Brain microvascular endothelial cell (primary cell): ENCODE measurements at regions not wholly inside any gene's neighbourhood (a gene's known extent, or its start where the extent isn't known, plus 50 kb on each side); places are given as distances from the start of the nearest gene placed in this dataset.
"Not testable (repeated sequence)": the region's sequence is repeated elsewhere in the genome, so short reads cannot be mapped to it uniquely, and the experiment has no call there.

Source experiments
- DNase-seq: peaks from one replicate; pipeline ENCODE4 v3.0.0-alpha.2; 2020
- H3K27ac ChIP-seq: fragments of 250-450 bp; sonication (Bioruptor Pico); 2 replicates; pipeline ENCODE4 v1.5.1; 2020; ENCODE audit warnings: mild to moderate bottlenecking, moderate library complexity
- H3K27me3 ChIP-seq: fragments of 250-450 bp; sonication (Bioruptor Pico); replicated peaks from 2 replicates; pipeline ENCODE4 v1.5.1; 2020; ENCODE audit warnings: mild to moderate bottlenecking
- H3K36me3 ChIP-seq: fragments of 250-450 bp; sonication (Bioruptor Pico); replicated peaks from 2 replicates; pipeline ENCODE4 v1.5.1; 2020; ENCODE audit warnings: mild to moderate bottlenecking
- H3K4me3 ChIP-seq: 2 replicates; pipeline ENCODE4 v1.5.1; 2011; ENCODE audit warnings: low read depth, mild to moderate bottlenecking, control low read depth, low read length, moderate library complexity
- in situ Hi-C: cut with HindIII; loops from 2 replicates; pipeline ENCODE4 v1.10.0; 2017; ENCODE audit warnings: low sequenced_read_pairs, low pct_ligation_motif_present
- TF ChIP-seq, protein P1 (sequence below): IDR thresholded peaks from 2 replicates; pipeline ENCODE4 v1.5.1; 2011; ENCODE audit warnings: low read depth, mild to moderate bottlenecking, moderate library complexity, low read length, control low read depth, inconsistent platforms; ENCODE audit errors: missing control alignments

DNA sequence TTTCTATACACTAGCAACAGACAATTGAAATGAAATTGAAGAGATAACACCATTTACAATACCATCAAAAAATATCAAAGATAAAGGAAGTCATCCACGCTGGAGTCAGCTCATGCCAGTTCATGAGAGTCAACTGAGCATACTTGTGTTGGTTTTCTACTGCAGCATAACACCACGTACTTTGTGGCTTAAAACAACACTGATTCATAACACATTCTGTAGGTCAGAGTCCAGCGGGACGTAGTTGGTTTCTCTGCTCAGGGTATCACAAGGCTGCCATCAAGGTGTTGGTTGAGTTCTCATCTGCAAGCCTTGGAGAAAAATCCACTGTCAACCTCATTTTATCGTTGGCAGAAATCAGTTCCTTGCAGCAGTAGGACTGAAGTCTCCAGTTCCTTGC lies 84.2 kb downstream of the TEX51 start:
- H3K27me3 ChIP-seq: peaks cover 2% of the 10 kb centered on the region
- in situ Hi-C loops: no loop called here
- DNase-seq: no peak
- no peak overlapping the region for H3K4me3 ChIP-seq
- no peaks in the 10 kb centered on the region for H3K36me3 ChIP-seq
- TF ChIP-seq, protein P1, sequence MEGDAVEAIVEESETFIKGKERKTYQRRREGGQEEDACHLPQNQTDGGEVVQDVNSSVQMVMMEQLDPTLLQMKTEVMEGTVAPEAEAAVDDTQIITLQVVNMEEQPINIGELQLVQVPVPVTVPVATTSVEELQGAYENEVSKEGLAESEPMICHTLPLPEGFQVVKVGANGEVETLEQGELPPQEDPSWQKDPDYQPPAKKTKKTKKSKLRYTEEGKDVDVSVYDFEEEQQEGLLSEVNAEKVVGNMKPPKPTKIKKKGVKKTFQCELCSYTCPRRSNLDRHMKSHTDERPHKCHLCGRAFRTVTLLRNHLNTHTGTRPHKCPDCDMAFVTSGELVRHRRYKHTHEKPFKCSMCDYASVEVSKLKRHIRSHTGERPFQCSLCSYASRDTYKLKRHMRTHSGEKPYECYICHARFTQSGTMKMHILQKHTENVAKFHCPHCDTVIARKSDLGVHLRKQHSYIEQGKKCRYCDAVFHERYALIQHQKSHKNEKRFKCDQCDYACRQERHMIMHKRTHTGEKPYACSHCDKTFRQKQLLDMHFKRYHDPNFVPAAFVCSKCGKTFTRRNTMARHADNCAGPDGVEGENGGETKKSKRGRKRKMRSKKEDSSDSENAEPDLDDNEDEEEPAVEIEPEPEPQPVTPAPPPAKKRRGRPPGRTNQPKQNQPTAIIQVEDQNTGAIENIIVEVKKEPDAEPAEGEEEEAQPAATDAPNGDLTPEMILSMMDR: no peak
- no peak overlapping the region for H3K27ac ChIP-seq

DNA sequence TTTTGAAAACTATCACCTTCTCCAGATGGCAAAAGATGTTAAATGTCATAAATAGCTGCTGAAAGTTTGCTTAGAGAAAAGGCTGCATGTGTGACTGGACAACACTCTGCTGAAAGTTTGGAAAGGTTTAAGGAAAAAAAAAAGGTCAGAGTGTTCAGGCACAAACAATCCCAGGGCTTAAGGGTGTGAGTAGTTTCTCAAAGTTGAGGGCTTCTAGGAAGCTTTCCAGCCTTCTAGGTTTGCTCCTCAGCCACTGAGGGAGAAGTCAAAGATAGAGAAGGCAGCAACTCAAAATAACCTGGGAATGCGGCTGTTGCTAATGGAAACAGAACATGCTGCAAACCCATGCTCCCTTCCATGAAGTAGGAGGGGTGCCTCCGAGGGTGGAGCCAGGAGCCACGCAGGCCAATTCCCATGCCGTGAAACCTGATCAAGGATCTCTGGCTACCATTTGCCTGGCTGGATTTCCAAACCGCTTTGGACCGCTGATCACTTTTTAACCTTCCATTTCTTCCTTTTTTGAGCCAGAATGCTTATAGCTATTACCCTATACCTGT lies 88.0 kb downstream of the TEX51 start:
- in situ Hi-C loops: no loop called here
- Histone ChIP-seq H3K27me3 (peaks cover 4% of the 10 kb centered on the region), H3K4me3 (no peak overlapping the region), H3K36me3 (no peaks in the 10 kb centered on the region), H3K27ac (no peak overlapping the region)
- DNase-seq: no peak
- TF ChIP-seq, protein P1: no peak

- Histone ChIP-seq H3K27me3 (peaks cover 4% of the 10 kb centered on the region), H3K4me3 (no peak overlapping the region), H3K27ac (no peak overlapping the region), H3K36me3 (no peaks in the 10 kb centered on the region)
- DNase-seq: no peak
- in situ Hi-C loops: no loop called here
- TF ChIP-seq, protein P1: no peak
These were observed 89.8 kb downstream of the TEX51 start for GRCh38 chr2:126988482-126988881.

- DNase-seq, H3K4me3 ChIP-seq, H3K36me3 ChIP-seq, H3K27ac ChIP-seq, H3K27me3 ChIP-seq, in situ Hi-C loops: not testable (repeated sequence)
These were observed 90.4 kb downstream of the TEX51 start for GRCh38 chr2:126989064-126989463.

GRCh38 chr2:126990200-126990599 lies 91.5 kb downstream of the TEX51 start:
- H3K36me3 ChIP-seq: no peaks in the 10 kb centered on the region
- DNase-seq: no peak
- peaks cover 4% of the 10 kb centered on the region for H3K27me3 ChIP-seq
- in situ Hi-C loops: no loop called here
- no peak overlapping the region for H3K27ac ChIP-seq
- TF ChIP-seq, protein P1: no peak
- H3K4me3 ChIP-seq: no peak overlapping the region

- H3K36me3 ChIP-seq: no peaks in the 10 kb centered on the region
- TF ChIP-seq, protein P1: no peak
- H3K27ac ChIP-seq: no peak overlapping the region
- H3K27me3 ChIP-seq: peaks cover 4% of the 10 kb centered on the region
- DNase-seq: no peak
- in situ Hi-C loops: no loop called here
- no peak overlapping the region for H3K4me3 ChIP-seq
These were observed 92.2 kb downstream of the TEX51 start for GRCh38 chr2:126990605-126991532.
